Neural progenitor cell (in vitro differentiated cells): ENCODE measurements at regions not wholly inside any gene's neighbourhood (a gene's known extent, or its start where the extent isn't known, plus 50 kb on each side); places are given as distances from the start of the nearest gene placed in this dataset.

Experiments used
- DNase-seq: peaks from one replicate; pipeline ENCODE4 v3.0.0-alpha.2; 2016; ENCODE audit warnings: low spot score
- H2AFZ ChIP-seq: fragments of 200-600 bp; sonication (generic); replicated peaks from 2 replicates; pipeline ENCODE4 v1.6.1; 2016; ENCODE audit warnings: antibody characterized with exemption
- H3F3A ChIP-seq: fragments of 200-600 bp; sonication (generic); 2 replicates; pipeline ENCODE4 v1.6.1; 2016; ENCODE audit warnings: antibody characterized with exemption, low read depth
- H3K27ac ChIP-seq: fragments of 200-600 bp; sonication (generic); 2 replicates; pipeline ENCODE4 v1.5.1; 2016; ENCODE audit warnings: mild to moderate bottlenecking
- H3K27me3 ChIP-seq: fragments of 200-600 bp; sonication (generic); 2 replicates; pipeline ENCODE4 v1.6.1; 2016; ENCODE audit warnings: mild to moderate bottlenecking, moderate library complexity
- H3K36me3 ChIP-seq: fragments of 200-600 bp; sonication (generic); 2 replicates; pipeline ENCODE4 v1.5.1; 2016
- H3K4me1 ChIP-seq: fragments of 200-600 bp; sonication (generic); 2 replicates; pipeline ENCODE4 v1.6.1; 2016; ENCODE audit warnings: mixed run types
- H3K4me2 ChIP-seq: fragments of 200-600 bp; sonication (generic); 2 replicates; pipeline ENCODE4 v1.6.1; 2016
- H3K4me3 ChIP-seq: fragments of 200-600 bp; sonication (generic); 2 replicates; pipeline ENCODE4 v1.5.1; 2016
- H3K79me2 ChIP-seq: fragments of 200-600 bp; sonication (generic); 2 replicates; pipeline ENCODE4 v1.6.1; 2016; ENCODE audit warnings: low read depth
- H3K9ac ChIP-seq: fragments of 200-600 bp; sonication (generic); 2 replicates; pipeline ENCODE4 v1.6.1; 2016
- H3K9me3 ChIP-seq: fragments of 200-600 bp; sonication (generic); 2 replicates; pipeline ENCODE4 v1.5.1; 2016; ENCODE audit warnings: low read depth
- H4K20me1 ChIP-seq: fragments of 200-600 bp; sonication (generic); 2 replicates; pipeline ENCODE4 v1.6.1; 2016; ENCODE audit warnings: low read depth
- H3K27ac Mint-ChIP-seq: 3 replicates; pipeline ENCODE4 v1.8.0; 2021; ENCODE audit warnings: mixed read lengths
- H3K27me3 Mint-ChIP-seq: 2 replicates; pipeline ENCODE4 v1.8.0; 2022; ENCODE audit warnings: low read depth, mild to moderate bottlenecking, inconsistent platforms, moderate library complexity, mixed read lengths; ENCODE audit not compliant: insufficient read depth
- H3K36me3 Mint-ChIP-seq: 3 replicates; pipeline ENCODE4 v1.8.0; 2021; ENCODE audit warnings: mixed read lengths
- H3K4me1 Mint-ChIP-seq: 3 replicates; pipeline ENCODE4 v1.8.0; 2021; ENCODE audit warnings: mixed read lengths
- H3K4me3 Mint-ChIP-seq: 3 replicates; pipeline ENCODE4 v1.8.0; 2021; ENCODE audit warnings: mild to moderate bottlenecking, moderate library complexity, mixed read lengths
- H3K9me3 Mint-ChIP-seq: 3 replicates; pipeline ENCODE4 v1.8.0; 2020; ENCODE audit warnings: mixed read lengths
- EZH2 ChIP-seq: fragments of 200-600 bp; sonication (generic); IDR thresholded peaks from 2 replicates; pipeline ENCODE4 v1.6.1; 2017; ENCODE audit warnings: antibody characterized with exemption, mild to moderate bottlenecking, moderate library complexity
- EZH2phosphoT487 ChIP-seq: fragments of 200-600 bp; sonication (generic); IDR thresholded peaks from 2 replicates; pipeline ENCODE4 v1.6.1; 2017; ENCODE audit warnings: antibody characterized with exemption
- TF ChIP-seq, protein P1 (sequence below): fragments of 200-600 bp; sonication (generic); IDR thresholded peaks from 2 replicates; pipeline ENCODE4 v1.5.1; 2017; ENCODE audit warnings: antibody characterized with exemption, mild to moderate bottlenecking

DNA sequence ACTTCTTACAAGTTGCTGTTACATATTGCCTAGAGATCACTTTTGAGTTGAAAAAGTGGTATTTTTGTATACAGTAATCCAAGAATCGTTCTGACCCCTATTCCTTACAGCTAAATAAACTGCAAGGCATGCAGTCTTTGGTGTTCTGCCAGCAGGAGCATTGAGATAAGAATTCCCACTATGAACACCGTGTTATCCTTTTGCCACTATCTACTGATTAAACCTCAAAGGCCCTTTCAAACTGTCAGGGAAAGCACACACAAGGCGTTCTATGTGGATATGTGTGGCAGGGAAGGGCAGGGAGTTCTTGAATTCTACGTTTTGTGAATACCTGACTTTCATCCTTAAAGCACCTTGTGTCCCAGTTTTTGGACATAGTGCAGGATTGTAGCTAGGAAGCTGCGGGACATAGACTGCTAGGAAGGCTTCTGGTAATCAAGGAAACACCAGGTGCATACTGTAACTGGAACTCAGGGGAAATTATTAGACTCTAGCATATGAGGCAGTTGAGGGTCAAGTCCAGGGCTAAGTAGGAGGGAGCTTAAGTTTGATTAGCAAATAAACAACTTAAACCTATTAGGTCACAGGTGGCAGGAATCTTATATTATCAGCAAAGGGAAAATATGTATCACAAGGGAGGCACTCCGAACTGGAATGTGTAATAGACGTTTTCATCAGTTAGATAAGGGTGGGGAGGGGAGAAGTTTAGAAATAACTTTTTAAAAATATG is 506.6 kb downstream of the RNF144B start:
- no peaks in the 10 kb centered on the region for H4K20me1 ChIP-seq
- H3K36me3 ChIP-seq: no peaks in the 10 kb centered on the region
- no peak overlapping the region for H3K4me2 ChIP-seq
- no peaks in the 10 kb centered on the region for H3K4me1 ChIP-seq
- Mint-ChIP-seq H3K27ac (no peak overlapping the region), H3K9me3 (no peaks in the 10 kb centered on the region), H3K27me3 (peaks cover 3% of the 10 kb centered on the region), H3K4me3 (no peak overlapping the region), H3K4me1 (no peaks in the 10 kb centered on the region), H3K36me3 (no peaks in the 10 kb centered on the region)
- no peak overlapping the region for H3K27ac ChIP-seq
- no peaks in the 10 kb centered on the region for H3K79me2 ChIP-seq
- H3K9me3 ChIP-seq: no peaks in the 10 kb centered on the region
- TF ChIP-seq, protein P1, sequence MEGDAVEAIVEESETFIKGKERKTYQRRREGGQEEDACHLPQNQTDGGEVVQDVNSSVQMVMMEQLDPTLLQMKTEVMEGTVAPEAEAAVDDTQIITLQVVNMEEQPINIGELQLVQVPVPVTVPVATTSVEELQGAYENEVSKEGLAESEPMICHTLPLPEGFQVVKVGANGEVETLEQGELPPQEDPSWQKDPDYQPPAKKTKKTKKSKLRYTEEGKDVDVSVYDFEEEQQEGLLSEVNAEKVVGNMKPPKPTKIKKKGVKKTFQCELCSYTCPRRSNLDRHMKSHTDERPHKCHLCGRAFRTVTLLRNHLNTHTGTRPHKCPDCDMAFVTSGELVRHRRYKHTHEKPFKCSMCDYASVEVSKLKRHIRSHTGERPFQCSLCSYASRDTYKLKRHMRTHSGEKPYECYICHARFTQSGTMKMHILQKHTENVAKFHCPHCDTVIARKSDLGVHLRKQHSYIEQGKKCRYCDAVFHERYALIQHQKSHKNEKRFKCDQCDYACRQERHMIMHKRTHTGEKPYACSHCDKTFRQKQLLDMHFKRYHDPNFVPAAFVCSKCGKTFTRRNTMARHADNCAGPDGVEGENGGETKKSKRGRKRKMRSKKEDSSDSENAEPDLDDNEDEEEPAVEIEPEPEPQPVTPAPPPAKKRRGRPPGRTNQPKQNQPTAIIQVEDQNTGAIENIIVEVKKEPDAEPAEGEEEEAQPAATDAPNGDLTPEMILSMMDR: no peak
- no peak for TF ChIP-seq EZH2
- no peaks in the 10 kb centered on the region for H3K27me3 ChIP-seq
- H3K9ac ChIP-seq: no peak overlapping the region
- no peak for DNase-seq
- H3F3A ChIP-seq: no peaks in the 10 kb centered on the region
- H2AFZ ChIP-seq: no peak overlapping the region
- H3K4me3 ChIP-seq: no peak overlapping the region

DNA sequence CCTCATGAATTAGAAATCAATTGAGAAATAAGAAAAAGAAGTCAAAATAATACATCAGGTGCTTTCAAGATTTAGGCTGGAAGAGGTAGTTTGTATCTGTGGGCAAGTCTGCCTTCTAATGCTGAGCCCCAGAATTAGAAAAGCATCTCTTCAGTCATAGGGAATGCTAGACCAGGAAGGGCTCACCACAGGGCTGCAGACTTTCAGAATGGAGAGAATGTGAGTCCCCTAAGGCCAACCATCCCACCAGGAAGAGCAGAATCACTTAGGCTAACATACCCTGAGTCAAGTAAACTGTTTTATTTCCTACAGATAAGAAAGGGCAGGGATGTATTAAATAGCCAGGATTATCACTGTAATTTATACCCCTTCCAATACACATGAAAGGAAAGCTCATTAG is 510.2 kb downstream of the RNF144B start:
- no peaks in the 10 kb centered on the region for H3K4me1 ChIP-seq
- no peak overlapping the region for H2AFZ ChIP-seq
- H3K36me3 Mint-ChIP-seq: no peaks in the 10 kb centered on the region
- no peaks in the 10 kb centered on the region for H3K79me2 ChIP-seq
- no peaks in the 10 kb centered on the region for H3F3A ChIP-seq
- no peak overlapping the region for H3K27ac ChIP-seq
- no peak overlapping the region for H3K4me3 ChIP-seq
- H3K9ac ChIP-seq: no peak overlapping the region
- H3K27me3 ChIP-seq: no peaks in the 10 kb centered on the region
- H3K27ac Mint-ChIP-seq: no peak overlapping the region
- H3K4me2 ChIP-seq: no peak overlapping the region
- no peaks in the 10 kb centered on the region for H3K36me3 ChIP-seq
- TF ChIP-seq EZH2phosphoT487: no peak
- TF ChIP-seq, protein P1: no peak
- no peak for TF ChIP-seq EZH2
- H3K4me3 Mint-ChIP-seq: no peak overlapping the region
- no peaks in the 10 kb centered on the region for H3K4me1 Mint-ChIP-seq
- no peak for DNase-seq
- H3K27me3 Mint-ChIP-seq: peaks cover 3% of the 10 kb centered on the region
- H4K20me1 ChIP-seq: no peaks in the 10 kb centered on the region
- H3K9me3 Mint-ChIP-seq: no peaks in the 10 kb centered on the region
- H3K9me3 ChIP-seq: no peaks in the 10 kb centered on the region

DNA sequence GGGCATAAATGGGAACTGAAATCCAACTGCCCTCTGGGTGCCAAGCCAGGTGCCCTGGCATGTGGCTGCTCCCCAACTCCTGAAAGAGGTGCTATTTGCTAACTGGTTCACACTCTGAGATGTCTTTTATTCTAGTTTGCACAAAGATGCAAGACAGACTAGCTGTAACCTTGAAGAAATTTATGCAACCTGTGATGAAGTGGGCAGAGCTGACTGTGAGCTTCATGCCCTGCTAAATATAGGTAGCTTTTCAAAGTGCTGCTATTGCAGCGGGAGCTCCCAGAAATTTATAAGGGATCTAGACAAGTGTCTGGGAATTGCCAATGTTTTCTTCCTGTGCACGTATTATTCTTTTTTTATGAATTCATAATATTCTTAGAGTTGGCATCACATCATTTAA is 517.5 kb downstream of the RNF144B start:
- no peak overlapping the region for H3K4me3 Mint-ChIP-seq
- no peak overlapping the region for H2AFZ ChIP-seq
- H3K4me2 ChIP-seq: no peak overlapping the region
- no peaks in the 10 kb centered on the region for H3K9me3 ChIP-seq
- H3K27ac ChIP-seq: no peak overlapping the region
- H4K20me1 ChIP-seq: no peaks in the 10 kb centered on the region
- no peak overlapping the region for H3K27ac Mint-ChIP-seq
- no peaks in the 10 kb centered on the region for H3K36me3 Mint-ChIP-seq
- no peak for DNase-seq
- TF ChIP-seq, protein P1: no peak
- TF ChIP-seq EZH2phosphoT487 (no peak), EZH2 (no peak)
- no peaks in the 10 kb centered on the region for H3K79me2 ChIP-seq
- no peaks in the 10 kb centered on the region for H3K4me1 Mint-ChIP-seq
- H3K9me3 Mint-ChIP-seq: no peaks in the 10 kb centered on the region
- no peaks in the 10 kb centered on the region for H3K4me1 ChIP-seq
- no peak overlapping the region for H3K4me3 ChIP-seq
- H3K27me3 Mint-ChIP-seq: peaks cover 2% of the 10 kb centered on the region
- H3K36me3 ChIP-seq: no peaks in the 10 kb centered on the region
- no peaks in the 10 kb centered on the region for H3K27me3 ChIP-seq
- no peaks in the 10 kb centered on the region for H3F3A ChIP-seq
- no peak overlapping the region for H3K9ac ChIP-seq
